ENCODE measurements at regions not wholly inside any gene's neighbourhood (a gene's known extent, or its start where the extent isn't known, plus 50 kb on each side); places are given as distances from the start of the nearest gene placed in this dataset.

DNA sequence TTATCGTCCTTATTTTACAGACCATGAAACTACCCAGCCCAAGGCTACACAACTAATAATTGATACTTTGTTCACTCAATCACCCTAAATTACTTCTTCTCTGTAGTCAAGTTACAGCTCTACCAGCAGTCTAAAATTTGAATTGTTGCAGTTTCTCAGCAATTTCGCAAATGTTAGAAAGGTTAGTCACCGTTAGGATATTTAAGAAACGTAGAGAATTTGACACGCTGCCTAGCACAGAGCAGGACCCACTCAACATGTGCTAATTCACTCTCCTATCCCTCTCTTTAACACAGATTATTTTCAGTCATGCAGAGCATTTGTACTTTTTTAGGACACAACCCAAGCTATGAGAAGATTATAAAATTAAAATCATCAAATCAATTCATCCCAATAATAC is 771.1 kb upstream of the LUZP2 start:
- in situ Hi-C loops (cut with HindIII; ENCODE audit: low sequenced_read_pairs), result no loop called here
- H3K4me3 ChIP-seq (ENCODE audit: low read depth, low read length), result no peak overlapping the region
- peak; percentile 12 for DNase-seq (ENCODE audit: low read depth)
- TF ChIP-seq, protein P1, sequence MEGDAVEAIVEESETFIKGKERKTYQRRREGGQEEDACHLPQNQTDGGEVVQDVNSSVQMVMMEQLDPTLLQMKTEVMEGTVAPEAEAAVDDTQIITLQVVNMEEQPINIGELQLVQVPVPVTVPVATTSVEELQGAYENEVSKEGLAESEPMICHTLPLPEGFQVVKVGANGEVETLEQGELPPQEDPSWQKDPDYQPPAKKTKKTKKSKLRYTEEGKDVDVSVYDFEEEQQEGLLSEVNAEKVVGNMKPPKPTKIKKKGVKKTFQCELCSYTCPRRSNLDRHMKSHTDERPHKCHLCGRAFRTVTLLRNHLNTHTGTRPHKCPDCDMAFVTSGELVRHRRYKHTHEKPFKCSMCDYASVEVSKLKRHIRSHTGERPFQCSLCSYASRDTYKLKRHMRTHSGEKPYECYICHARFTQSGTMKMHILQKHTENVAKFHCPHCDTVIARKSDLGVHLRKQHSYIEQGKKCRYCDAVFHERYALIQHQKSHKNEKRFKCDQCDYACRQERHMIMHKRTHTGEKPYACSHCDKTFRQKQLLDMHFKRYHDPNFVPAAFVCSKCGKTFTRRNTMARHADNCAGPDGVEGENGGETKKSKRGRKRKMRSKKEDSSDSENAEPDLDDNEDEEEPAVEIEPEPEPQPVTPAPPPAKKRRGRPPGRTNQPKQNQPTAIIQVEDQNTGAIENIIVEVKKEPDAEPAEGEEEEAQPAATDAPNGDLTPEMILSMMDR (IDR thresholded peaks at IDR 0.05; ENCODE audit: low read depth, low read length, missing control alignments), result no peak

DNA sequence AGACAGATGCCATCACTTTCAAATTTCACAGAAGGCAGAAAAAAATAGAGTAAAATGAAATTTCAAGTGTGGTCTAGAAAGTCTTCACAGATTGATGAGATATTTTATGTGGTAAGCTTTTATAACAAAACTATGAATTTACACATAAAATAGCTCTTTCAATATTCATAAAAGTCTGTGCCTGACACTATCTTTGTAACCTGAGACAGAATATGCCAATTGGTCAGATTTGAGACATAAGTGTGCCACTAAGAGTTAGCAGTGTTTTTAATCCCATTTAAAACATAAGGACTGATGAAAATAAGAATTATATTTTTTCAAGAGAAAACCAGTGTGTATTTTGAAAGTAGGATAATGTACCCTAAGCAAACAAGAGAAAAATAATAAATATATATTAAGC is 769.5 kb upstream of the LUZP2 start:
- no peak overlapping the region for H3K4me3 ChIP-seq (ENCODE audit: low read depth, low read length)
- TF ChIP-seq, protein P1 (IDR thresholded peaks at IDR 0.05; ENCODE audit: low read depth, low read length, missing control alignments), result no peak
- DNase-seq (ENCODE audit: low read depth), result no peak
- in situ Hi-C loops (cut with HindIII; ENCODE audit: low sequenced_read_pairs), result no loop called here

DNA sequence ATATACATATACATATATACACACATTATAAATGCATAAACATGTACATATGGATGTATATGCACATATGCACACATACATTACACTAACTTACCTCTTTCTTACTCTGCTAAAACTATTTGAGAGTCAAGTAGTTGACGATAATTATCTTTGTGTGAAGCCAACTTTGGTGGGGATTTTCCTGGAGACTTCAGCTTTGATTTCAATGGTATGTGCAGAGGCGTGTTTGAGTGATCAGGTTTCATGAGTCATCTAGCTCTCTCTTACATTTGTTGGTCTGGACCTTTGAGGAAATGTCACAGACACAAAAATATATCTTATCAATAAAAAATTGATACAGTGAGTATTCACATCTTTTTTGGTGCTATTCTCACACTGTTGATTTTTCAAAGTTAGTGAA is 769.1 kb upstream of the LUZP2 start:
- no peak overlapping the region for H3K4me3 ChIP-seq (ENCODE audit: low read depth, low read length)
- in situ Hi-C loops (cut with HindIII; ENCODE audit: low sequenced_read_pairs), result no loop called here
- DNase-seq (ENCODE audit: low read depth), result peak; percentile 23
- TF ChIP-seq, protein P1 (IDR thresholded peaks at IDR 0.05; ENCODE audit: low read depth, low read length, missing control alignments), result no peak

DNA sequence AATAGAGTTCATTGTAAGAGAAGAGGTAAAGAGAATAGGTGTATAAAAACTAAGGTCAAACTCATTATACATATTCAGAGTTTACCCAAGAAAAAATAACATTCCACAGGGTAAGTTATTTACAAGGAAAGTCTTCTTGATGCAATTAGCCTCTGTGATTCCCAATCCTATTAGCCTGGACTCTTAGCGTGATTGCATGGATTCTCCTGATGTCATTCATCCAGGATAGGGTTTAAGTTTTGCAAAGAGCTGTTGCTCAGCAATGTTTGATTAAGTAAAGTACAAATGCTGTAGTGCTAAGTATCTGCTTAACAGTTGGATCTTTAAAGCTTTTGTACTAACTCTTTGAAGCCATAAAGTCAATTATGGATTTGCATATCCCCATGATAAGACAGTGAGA is 767.8 kb upstream of the LUZP2 start:
- TF ChIP-seq, protein P1 (IDR thresholded peaks at IDR 0.05; ENCODE audit: low read depth, low read length, missing control alignments), result no peak
- DNase-seq (ENCODE audit: low read depth), result no peak
- in situ Hi-C loops (cut with HindIII; ENCODE audit: low sequenced_read_pairs), result no loop called here
- H3K4me3 ChIP-seq (ENCODE audit: low read depth, low read length), result no peak overlapping the region

DNA sequence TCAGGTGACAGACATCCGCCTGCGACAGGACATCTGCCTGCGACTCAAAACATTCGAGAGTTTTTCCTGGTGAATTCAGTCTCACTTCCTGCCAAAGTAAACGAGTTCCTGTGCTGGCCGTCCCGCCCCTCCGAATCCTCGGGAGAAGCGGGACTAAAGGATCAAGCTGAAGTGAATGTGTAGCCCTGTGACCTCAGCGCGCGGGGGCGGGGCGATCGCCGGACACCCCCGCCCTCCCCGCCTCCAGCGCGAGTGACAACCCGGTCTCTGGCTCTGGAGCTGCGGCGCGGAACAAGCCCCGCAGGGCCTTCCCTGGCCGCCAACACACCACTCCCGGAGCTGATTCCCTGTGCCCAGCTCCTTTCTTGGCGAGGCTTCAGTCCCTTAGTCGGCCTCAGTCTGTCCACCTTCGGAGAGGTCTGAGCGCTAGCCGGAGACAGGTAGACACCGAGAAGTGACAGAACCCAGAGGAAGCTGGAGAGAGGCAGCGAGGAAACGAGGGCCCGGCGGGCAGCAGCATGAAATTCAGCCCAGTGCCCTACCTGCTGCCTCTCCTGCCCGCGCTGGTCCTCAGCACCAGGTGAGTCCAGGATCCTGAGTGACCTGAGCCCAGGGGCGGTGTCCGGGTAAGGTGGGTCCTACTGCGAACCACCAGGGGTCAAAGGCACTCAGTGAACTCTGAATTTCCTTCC is 766.4 kb upstream of the LUZP2 start:
- H3K4me3 ChIP-seq (ENCODE audit: low read depth, low read length), result no peak overlapping the region
- in situ Hi-C loops (cut with HindIII; ENCODE audit: low sequenced_read_pairs), result no loop called here
- DNase-seq (ENCODE audit: low read depth), result no peak

GRCh38 chr11:23732026-23732425 is 764.8 kb upstream of the LUZP2 start:
- in situ Hi-C loops (cut with HindIII; ENCODE audit: low sequenced_read_pairs), result no loop called here
- TF ChIP-seq, protein P1 (IDR thresholded peaks at IDR 0.05; ENCODE audit: low read depth, low read length, missing control alignments), result no peak
- no peak for DNase-seq (ENCODE audit: low read depth)
- no peak overlapping the region for H3K4me3 ChIP-seq (ENCODE audit: low read depth, low read length)

More for the DNA sequence above, 766.4 kb upstream of the LUZP2 start:
- TF ChIP-seq, protein P1 (IDR thresholded peaks at IDR 0.05; ENCODE audit: low read depth, low read length, missing control alignments), result no peak
